Left colon (tissue), 2 donors: ENCODE measurements at regions not wholly inside any gene's neighbourhood (a gene's known extent, or its start where the extent isn't known, plus 50 kb on each side); places are given as distances from the start of the nearest gene placed in this dataset.

ENCODE experiments used
- ATAC-seq: fragments of 200-7000 bp; cut with Tn5 transposase; one replicate; pipeline ENCODE4 v1.9.1; 2020; ENCODE audit warnings: mild to moderate bottlenecking, moderate library complexity
- DNase-seq, 2 donors: peaks; one replicate each; pipeline ENCODE4 v3.0.0-alpha.2; 2020
- intact Hi-C, 2 donors: fragments of 100-400 bp; cut with DNase I in 1 of 2; cut with micrococcal nuclease in 1 of 2; formaldehyde crosslinking; loops; one replicate each; pipeline versions ENCODE4 v1.11.2 to v1.14.0; 2022; cut with DNase I, micrococcal nuclease
- donor health status: DM: no; HTN: no; CAD: no.
- donor health status: DM: yes; HTN: yes; CAD: no.

DNA sequence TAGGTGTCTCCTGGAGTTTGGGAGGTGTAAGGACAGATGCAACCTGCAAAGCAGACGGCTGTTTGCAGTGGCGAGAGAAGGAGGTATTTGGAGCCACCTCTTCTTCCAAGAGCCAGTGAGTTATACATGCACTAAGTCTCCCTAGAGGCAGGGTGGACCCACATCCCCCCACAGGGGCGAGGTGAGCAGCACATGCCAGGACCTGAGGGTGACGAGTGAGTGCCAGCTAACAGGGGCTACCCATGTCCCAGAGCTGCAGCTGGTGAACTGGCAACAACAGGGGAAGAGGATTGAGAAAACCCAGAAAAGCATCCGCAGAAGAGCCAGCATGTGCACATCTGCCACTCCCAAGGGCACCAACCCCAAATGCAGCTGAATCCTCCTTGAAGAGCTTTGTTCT, 95.1 kb downstream of the CD83 start:
- ATAC-seq, result no peak
- intact Hi-C loops, result no loop called here
- no peak for DNase-seq

DNA sequence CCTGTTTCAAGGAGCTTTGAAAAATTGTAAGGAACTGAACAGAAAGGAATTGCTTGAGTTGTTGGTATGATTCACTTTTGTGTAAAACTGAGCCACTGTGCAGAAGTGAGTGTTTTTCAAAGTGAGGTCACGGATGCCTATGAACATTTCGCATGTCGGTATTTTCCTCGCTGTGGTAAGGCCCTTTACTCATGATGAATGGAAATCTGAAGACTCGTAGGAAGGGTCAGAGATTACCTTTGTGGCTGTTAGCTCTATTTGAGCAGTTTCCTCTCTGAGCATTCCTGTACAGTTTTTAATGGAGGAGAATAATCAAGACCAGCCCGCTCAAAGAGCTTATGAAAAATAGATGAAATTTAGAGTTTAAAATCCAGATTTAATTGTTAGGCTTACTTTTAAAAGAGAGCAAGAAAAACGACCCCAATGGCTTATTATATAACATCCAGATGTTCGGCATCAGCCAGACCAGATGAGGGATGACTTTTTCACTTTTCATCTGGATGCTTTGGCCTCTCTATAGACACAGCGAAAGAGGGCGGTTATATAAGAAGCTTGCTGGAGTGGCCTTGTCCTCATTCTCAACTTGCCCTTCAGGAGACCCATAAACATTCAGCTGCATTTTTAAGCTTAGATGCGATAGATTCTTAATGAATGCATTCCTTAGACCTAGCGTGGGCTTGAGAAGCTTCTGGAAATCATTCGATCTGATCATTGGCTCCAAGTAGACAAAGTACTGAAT, 99.5 kb downstream of the CD83 start:
- no peak for DNase-seq

DNA sequence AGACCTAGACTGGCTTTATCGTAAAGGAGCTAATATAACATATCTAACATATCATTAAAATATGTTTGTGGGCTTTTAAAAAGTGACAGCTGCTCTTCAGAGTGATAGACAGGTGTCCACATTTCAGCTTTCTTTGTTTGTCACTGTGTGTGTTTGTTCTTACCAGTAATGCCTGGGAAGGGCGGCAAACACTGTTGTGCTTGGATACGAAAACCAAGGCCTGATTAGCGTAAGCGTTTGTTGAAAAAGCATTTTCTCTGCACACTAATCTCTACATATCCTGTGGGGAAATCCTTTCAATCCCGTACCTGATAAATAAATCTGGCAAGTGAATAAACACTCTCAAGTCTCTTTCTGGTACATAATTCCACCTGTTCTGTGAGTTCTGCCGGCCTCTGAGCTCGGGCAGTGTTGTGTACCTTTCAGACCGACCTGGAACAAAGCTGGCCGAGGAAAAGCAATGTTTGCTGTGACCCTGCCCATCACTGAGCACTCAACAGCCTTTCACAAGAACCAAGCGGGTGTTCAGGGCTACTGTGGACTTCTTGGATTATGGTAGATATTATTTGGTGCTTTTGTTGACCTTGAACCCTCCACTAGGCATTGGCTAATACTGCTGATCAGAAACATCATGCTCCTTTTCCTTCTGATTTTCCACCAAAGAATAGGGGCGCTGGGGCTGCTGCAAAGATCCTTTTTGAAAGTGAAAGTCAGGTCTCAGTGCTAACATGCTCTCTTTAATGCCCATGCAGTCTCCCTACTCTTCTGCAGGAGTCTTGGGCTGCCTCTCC, 100.4 kb downstream of the CD83 start:
- ATAC-seq (peak; percentile 89), DNase-seq (peak in 1 of 2 donors; percentile 23)
- intact Hi-C loops, result no loop called here

More for the DNA sequence above, 99.5 kb downstream of the CD83 start:
- intact Hi-C loops, result no loop called here
- no peak for ATAC-seq

DNA sequence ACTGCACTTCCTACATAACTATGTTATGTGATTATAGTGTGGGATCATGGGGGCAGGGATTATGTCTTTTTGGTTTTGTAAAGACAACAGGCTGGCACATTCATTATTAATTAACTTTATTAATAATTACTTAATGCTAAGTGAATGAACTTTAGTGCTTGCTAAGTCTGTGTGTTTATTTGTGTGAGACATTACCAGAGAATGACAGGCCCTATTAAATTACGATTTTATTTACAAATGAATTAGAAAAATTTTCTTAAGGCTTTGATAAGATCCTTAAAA, 100.9 kb downstream of the CD83 start:
- intact Hi-C loops, result no loop called here
- DNase-seq (no peak), ATAC-seq (no peak)

DNA sequence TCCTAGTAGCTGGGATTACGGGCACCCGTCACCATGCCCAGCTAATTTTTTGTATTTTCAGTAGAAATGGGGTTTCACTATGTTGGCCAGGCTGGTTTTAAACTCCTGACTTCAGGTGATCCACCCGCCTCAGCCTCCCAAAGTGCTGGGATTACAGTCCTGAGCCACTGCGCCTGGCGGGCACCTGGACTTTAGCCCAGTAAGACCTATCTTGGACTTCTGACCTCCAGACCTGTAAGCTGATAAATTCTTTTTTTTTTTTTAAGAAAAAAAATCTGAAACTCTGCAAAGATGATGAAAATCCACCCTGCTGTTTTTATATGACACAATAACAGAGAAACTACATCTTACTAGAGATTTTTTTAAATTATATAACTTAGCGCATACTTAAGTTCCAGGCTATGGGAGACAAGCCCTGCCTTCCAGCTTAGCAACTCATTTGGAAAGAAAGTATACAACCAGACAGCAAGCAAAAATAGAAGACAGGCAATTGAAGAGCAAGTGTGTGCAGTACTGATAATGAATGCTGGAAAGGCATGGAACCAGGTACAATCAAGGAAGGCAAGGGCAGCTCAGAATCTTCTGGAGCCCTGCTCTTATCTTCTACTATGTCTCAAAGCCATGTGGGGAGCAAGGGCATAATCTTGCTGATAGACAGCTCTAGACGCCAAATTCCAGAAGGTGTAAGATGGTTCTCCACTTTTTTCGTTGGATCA, 104.2 kb downstream of the CD83 start:
- ATAC-seq (no peak), DNase-seq (no peak)

DNA sequence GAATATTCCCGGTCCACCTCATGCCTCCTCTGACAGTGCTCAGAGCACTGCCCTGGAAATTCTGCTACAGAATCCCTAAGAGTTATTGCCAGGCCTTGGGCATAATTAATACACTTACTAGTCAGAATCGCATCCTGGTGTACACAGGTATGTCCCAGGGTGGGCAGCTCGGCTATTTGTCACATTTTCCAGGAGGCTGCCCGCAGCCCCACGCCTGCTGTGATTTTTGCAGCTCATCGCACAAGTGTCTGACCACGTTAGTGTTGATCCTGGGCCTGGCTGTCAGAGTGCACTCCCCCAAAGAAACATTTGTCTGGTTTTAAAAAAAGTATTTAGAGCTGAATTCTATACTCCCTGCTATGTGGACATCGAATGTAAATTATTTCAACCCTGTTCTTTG, 105.4 kb downstream of the CD83 start:
- intact Hi-C loops, result no loop called here

More for the DNA sequence above, 104.2 kb downstream of the CD83 start:
- intact Hi-C loops, result no loop called here

DNA sequence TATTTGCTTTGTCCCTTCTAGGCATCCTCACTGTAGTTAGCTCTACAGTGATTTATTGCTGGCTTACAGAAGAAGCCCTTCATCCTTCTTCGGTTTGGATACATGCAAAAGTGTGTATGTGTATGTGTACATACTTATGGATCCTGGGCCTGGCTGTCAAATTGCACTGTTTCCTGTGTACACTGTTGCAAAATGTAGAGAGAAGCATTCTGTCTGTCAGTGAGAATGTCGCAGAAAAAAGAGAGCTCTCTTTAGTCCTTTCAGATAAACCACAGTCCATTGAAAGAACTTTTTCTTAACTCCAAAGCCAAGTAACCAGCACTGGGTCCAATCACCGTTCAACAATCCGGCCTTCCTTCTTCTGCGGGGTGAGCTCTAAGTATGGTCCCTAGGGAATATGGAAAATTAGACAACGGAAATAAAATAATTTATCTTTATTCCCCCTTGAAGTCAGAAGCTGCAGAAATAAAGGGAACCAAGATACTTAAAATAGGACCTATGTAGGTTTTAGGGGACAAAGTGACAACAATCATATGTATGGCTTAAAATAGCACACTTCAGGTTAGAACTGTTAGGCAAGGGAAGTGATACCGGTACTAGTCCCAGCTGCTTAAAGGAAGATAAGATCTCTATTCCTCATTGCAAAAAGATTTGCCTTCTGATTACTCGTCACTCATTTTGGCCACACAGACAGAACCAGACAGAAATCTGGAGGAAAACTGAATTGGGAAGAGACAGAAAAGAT, 107.0 kb downstream of the CD83 start:
- DNase-seq (no peak), ATAC-seq (no peak)
- intact Hi-C loops, result no loop called here

More for the DNA sequence above, 105.4 kb downstream of the CD83 start:
- no peak for DNase-seq
- ATAC-seq, result no peak

DNA sequence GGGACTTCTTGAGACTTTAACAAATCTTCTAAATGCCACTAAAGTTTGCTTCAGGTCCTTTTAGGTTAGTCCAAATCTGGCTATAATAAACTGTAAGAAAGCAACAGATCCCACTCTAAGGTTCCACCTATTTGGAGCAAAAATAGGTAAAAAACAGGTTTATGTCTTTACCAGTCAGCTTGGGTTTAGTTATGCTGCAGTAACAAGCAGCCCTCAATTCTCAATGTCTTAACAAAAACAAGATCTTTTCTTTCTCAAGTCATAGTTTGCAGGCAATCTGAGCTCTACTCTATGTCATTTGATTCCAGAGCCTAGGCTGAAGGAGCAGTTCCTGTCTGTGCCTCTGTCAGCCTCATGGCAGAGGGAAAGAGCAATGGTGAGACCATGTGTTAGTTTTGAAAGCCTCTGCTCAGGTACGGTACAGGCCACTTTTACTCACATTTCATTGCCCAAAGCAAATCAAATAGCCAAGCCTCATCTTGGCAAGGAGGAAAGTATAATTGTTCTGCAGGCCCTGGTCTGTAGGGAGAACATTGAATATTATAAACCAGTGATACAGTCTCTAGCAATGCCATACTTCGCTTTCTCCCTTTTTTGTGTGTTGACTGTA, 108.6 kb downstream of the CD83 start:
- DNase-seq (no peak), ATAC-seq (no peak)
- intact Hi-C loops, result no loop called here

DNA sequence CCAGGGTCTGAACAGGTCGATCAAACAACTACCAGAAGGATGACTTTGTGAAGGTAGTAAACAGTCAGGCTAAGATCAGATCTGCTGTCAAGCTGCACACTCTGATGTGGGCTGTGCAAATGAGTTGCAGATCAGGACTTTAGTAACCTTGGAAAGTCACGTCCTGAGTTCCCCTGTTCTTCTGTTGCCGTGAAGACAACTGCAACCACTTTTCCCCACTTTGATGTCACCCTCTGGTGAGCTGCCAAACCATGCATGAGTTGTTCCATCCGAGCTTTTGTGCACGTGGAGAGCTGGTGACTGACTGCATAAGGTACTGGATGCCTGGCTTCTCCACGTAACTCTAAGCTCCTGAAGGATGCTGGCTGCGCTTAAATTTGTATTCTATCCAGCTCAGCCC, 111.0 kb downstream of the CD83 start:
- DNase-seq (no peak), ATAC-seq (no peak)
- intact Hi-C loops, result no loop called here

DNA sequence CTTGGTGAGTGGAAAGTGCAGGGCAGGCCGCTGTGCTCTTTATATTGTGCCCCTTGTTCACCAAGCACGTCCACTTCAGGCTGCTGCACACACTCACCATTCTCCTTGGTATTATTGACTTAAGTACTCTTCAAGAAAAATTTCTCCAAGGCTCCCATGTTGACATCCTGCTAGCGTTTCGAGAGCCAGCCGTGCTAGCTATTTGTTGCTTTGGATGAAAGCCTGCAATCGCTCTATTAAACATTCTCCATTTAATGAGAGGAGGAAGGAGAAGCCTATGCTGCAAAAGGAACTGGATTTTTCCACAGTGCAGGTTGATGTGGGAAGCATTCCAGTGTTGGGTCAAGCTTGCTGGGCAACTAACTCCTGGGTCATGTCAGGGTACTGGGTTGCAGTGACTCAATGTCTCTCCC, 113.5 kb downstream of the CD83 start:
- DNase-seq, result no peak
- intact Hi-C loops, result no loop called here
- no peak for ATAC-seq

DNA sequence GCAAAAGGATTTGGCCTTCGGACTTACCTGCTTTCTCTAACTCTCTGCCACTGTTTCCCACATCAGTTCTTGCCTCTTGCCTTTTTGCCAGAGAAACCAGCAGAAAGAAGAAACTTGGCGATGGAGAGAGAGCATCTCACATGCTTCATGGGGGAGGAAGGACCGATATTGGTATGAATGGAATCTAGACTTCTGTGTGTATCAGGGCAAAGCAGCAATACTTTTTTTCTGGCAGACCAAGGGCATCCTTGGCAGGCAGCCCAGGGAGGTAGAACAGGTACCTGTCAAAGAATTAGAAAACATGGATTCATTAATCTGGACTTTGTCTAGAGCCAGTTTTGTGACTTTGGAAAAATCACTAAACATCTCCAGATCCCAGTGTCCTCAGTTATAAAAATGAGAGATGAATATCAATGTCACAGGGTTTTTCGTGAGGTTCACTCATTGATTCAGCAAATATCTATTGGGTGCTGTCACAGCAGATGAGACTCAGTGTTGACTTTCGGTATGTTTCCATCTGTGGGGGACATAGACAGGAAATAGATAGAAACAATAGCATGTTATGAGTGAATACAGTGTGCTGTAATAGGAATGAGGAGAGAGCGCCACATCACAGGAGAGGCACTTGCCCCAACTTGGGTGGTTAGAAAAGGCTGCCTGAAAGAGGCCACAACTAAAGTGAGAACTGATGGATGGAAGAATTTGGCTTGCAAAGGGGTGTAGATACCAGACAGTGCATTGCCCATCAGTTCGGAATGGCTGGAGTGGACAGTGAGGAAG, 114.1 kb downstream of the CD83 start:
- DNase-seq (no peak), ATAC-seq (no peak)
- intact Hi-C loops, result no loop called here

DNA sequence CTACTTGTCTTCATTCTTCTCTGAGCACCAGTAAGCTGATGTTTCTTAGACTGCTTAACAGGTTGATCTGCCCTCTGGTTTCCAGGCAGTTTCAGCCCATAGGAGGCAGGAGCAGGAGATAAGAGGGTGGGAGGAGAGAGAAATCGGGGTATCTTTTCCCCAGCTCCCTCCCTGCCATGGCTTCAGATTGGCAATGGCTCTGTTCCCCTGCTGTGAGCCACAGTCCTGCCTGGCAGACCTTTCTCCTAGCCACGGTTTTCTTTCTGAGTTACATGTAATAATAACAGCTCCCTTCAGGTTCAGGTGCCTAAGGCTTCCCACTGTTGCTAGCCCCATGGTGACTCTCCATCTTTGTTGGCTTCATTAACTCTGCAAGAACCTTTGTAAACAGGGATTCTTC, 115.3 kb downstream of the CD83 start:
- ATAC-seq (no peak), DNase-seq (no peak)
- intact Hi-C loops, result no loop called here

DNA sequence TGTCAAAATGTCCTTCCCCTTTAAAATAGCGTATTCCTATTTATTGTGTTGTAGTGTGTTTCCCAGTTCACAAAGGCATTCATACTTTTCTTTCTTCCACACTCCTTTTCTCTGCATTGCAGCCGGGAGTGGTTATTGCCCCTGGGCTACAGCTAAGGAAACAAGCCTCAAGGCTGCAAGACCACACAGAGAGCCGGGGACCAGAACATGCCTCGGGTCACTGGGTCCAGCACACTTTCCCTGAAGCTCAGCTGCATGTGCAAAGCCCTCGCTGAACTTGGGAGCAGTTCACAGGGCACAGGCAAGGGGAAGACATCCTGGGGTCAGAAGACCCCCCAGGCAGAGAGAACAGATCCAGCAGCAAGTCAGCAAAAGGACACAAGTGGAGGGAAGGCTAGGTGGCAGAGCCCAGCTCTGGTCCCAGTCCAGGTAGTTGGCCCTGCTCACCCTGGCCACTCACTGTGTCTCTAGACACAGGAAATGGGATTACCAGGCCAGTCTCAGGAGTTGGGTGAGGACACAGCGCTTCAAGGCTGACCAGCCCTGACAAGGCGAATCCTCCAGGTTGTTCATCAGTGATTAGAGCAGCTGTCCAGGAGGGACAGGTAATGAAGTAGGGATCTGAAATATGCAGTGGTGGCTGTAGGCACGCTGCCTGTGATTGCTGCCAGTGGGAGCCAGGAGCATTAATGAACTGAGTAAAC, 118.2 kb downstream of the CD83 start:
- DNase-seq (no peak), ATAC-seq (no peak)
- intact Hi-C loops, result no loop called here

DNA sequence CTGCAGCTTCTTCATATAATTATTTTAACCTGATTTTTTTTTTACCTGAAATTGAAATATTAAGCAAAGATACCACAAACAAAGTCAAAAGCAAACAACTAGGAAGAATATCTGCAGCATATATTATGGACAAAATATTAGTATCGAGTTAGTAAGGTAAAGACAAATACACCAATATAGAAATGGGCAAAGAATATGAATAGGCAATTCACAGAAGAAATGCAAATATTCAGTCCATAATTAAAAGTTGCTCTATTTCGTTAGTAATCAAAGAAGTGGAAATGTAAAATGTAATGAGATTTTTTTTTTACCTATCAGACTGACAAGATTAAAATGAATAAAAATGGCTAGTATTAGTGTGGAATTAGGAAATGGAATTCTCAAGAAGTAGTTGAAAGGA, 121.5 kb downstream of the CD83 start:
- intact Hi-C loops, result no loop called here
- DNase-seq, result no peak
- ATAC-seq, result no peak

DNA sequence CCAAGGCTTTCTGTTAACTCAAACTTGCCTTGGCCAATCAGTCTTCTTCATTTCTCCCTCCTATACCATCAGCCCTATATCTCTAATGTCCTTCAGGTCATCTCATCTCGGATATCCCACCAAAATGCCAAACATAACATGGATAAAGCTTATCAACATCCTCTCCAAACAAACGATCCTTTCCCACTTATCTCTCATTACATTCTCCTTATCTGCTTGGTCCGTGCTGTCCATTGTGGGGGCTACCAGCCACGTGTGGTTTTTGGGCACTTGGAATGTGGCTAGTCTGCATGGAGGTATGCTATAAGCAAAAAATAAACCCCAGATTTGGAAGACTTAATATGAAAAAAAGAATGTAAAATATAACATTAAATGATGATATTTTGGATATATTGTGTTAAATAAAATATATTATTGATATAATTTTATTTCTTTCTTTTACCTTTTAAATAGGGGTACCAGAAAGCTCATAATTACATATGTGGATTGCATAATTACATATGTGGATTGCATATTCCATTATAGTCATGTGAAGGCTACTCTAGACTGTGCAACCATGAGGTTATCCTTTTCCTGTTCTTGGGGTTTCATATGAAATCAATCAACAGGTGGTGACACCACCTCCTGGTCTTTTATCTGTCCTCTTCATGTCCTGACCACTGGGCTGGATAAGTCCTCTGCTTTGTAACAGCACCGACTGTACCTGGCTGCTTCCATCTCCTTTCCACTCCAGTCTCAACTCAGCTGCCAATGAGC, 123.0 kb downstream of the CD83 start:
- ATAC-seq, result no peak
- intact Hi-C loops, result no loop called here
- DNase-seq, result no peak

DNA sequence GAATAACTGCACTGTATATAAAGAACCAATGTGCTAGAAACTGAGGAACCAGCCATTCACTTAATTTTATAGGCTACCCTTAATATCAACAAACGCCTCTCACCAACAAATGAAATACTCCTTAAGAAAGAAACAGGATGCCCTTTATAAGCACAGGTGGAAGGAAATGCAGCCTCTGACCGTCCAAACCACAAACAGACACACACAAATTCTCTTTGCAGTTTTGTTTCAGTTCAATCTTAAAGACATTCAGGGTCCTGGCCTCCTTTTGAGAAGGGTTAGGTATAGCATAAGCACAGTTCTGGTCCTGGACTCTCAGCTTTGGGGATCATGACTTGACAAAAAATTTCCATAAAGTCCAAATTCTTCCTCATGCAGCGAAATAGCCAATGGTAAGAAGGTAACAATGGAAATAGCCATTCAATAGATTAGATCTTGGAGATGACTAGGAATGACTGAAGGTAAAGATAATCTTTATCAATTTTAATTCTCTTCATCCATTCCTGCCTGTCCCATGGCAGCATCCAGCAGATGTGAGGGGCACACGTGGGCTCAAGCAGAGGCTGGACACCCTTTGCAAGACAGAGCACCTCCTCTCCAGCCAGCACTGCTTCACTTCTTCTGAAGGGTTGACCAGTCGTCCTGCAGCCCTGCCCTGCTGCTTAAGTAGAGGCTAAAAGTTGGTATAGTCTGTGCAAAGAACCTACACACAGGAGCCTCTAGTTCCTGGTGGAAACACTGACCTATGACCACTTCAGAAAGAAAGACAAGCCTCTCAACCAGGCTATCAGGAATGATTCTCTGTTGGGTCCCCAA, 123.9 kb downstream of the CD83 start:
- intact Hi-C loops, result no loop called here
- no peak for ATAC-seq
- DNase-seq, result no peak
